ENCODE measurements at regions not wholly inside any gene's neighbourhood (a gene's known extent, or its start where the extent isn't known, plus 50 kb on each side); places are given as distances from the start of the nearest gene placed in this dataset.

DNA sequence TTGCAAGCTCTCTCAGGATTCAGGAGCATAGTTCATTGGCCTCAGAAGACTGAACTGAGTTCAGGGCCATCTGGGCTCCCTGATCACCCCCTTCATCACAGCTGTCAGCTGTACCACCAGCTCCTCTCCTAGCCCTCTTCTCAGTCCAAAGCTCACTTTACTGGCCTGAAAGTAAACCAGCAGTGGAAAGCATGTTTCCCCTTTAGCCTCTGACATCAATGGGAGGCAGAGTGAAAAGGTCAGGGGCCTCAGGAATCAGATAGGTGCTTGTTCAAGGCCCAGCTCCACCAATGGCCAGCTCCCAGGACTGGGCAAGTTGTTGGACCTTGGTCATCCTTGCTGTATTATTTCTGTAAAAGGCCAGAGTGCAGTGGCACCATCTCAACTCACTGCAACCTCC is 223.4 kb downstream of the TLE3 start:
- TF ChIP-seq EGR1 (IDR thresholded peaks at IDR 0.05) (no peak), CREB1 (IDR thresholded peaks at IDR 0.05; ENCODE audit: low read depth) (no peak), USF1 (IDR thresholded peaks at IDR 0.05) (no peak), TAF1 (IDR thresholded peaks at IDR 0.05; ENCODE audit: low read depth) (no peak), RAD21 (IDR thresholded peaks at IDR 0.05; ENCODE audit: low read depth) (no peak), FOXM1 (IDR thresholded peaks at IDR 0.05; ENCODE audit: borderline replicate concordance, low read depth) (no peak), ZBTB7A (IDR thresholded peaks at IDR 0.05; ENCODE audit: low read depth) (no peak), REST (IDR thresholded peaks at IDR 0.05; ENCODE audit: low read depth) (no peak), YY1 (IDR thresholded peaks at IDR 0.05; ENCODE audit: low read depth) (no peak)
- TF ChIP-seq, protein P1, sequence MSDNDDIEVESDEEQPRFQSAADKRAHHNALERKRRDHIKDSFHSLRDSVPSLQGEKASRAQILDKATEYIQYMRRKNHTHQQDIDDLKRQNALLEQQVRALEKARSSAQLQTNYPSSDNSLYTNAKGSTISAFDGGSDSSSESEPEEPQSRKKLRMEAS (IDR thresholded peaks at IDR 0.05), result no peak

All from Ishikawa (cell line).